RPMI8226 (cell line): ENCODE measurements at regions not wholly inside any gene's neighbourhood (a gene's known extent, or its start where the extent isn't known, plus 50 kb on each side); places are given as distances from the start of the nearest gene placed in this dataset.

ENCODE experiments used
- DNase-seq: peaks from one replicate; pipeline ENCODE4 v3.0.0-alpha.2; 2015

DNA sequence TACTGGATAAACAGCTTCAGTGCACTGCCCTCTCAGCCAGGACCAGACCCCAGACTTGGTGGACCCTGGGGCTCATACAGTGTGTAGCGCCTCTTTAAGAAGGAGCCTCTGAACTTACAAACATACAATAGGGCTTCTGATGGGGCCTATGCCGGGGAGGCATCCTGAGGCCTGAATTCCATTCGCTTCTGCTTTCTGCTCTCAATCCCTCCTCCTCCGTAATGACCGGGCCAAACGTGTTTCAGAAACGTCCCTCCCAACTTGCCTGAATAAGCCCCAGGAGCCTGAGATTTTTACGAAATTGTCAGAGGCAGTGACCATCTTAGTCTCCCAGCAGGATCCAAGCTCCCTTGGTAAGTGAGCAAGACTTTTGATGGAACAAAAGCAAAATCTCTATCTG, 128.1 kb upstream of the BOD1 start:
- peak; percentile 53 for DNase-seq

GRCh38 chr5:173745123-173745522, 128.7 kb upstream of the BOD1 start:
- DNase-seq, result peak; percentile 97

GRCh38 chr5:173745557-173745956, 129.1 kb upstream of the BOD1 start:
- DNase-seq, result no peak

- DNase-seq, result peak; percentile 87
These were observed 129.7 kb upstream of the BOD1 start for GRCh38 chr5:173746047-173746646.

GRCh38 chr5:173747876-173748275, 131.4 kb upstream of the BOD1 start:
- DNase-seq, result no peak

- peak; percentile 28 for DNase-seq
These were observed 134.3 kb upstream of the BOD1 start for GRCh38 chr5:173750538-173751265.

DNA sequence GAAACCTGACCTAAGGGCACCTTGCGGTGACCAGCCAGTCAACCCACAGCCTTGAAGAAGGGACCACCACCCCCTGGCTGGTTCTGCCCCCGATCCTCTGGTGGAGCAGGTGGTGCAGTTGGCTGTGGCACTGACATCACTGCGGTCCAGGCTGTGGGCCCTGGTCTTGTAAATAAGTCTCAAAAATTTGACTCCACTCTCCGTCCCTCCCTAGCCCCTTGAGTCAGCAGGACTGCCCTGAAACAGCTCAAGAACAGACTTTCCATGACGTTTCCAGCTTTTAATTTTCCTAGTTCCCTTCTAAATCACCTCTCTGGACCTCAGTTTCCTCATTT, 134.8 kb upstream of the BOD1 start:
- DNase-seq, result no peak

GRCh38 chr5:173752653-173753052, 135.5 kb upstream of the CPEB4 start:
- DNase-seq, result no peak

GRCh38 chr5:173753307-173754168, 134.6 kb upstream of the CPEB4 start:
- DNase-seq, result no peak

DNA sequence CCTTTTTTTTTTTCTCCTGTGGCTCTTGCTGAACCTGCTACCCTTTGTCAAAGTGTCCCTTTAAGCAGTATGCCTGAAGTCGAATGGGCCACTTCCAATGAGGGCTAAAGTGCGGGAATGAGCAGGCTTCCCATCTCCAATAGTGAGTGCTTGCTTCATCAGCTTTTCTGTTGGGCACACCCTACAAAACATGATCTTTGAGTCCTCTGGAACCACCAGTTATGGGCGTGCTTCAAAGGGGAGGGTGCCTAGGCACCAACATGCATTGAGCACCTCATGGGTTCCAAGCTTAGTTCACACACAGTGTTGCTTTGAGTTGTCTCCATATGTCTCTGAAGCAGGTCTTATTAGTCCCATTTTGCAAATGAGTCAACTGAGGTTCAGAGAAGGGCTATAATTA, 132.8 kb upstream of the CPEB4 start:
- no peak for DNase-seq

GRCh38 chr5:173757403-173758209, 130.5 kb upstream of the CPEB4 start:
- DNase-seq, result no peak

DNA sequence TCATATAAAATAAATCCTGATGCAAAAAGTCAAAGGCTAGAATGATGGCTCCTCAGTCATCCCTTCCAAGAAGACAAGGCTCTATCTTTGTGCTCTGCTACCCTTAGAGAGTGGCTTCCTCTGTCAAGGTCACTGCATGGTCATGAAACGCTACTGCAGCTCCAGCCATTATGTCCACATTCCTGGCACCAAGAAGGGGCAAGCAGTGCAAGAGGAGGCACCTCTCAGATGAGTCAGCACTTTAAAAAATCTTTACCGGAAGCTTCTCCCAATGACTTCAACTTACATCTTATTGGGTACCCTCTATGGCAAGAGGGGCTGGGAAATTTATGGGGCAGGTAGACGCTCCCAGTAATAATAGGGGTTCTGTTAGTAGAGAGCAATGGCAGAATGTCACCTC, 129.5 kb upstream of the CPEB4 start:
- no peak for DNase-seq

- DNase-seq, result no peak
These were observed 128.5 kb upstream of the CPEB4 start for GRCh38 chr5:173759691-173760090.

- no peak for DNase-seq
These were observed 127.5 kb upstream of the CPEB4 start for GRCh38 chr5:173760461-173761177.

GRCh38 chr5:173761178-173761513, 127.0 kb upstream of the CPEB4 start:
- no peak for DNase-seq

GRCh38 chr5:173762045-173762444, 126.1 kb upstream of the CPEB4 start:
- no peak for DNase-seq

- DNase-seq, result no peak
These were observed 125.2 kb upstream of the CPEB4 start for GRCh38 chr5:173762930-173763329.

DNA sequence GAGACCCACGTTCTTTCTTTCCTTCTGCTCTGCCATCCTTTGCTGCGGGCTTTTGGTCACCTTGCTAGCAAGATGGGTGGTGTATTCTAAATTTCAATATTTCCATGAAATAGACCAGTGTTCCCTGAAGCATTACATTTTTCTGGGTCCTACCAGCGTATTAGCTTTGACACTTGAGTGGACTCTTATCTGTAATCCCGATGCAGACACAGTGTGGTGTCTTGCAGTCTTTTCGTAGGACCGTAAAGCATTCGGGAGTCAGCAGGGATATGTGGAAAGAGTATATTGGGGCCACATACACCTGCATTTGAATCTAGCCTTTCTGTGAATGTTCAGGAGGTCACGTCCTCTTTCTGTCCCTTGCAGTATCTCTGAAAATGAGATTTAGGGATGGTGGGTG, 124.7 kb upstream of the CPEB4 start:
- no peak for DNase-seq

DNA sequence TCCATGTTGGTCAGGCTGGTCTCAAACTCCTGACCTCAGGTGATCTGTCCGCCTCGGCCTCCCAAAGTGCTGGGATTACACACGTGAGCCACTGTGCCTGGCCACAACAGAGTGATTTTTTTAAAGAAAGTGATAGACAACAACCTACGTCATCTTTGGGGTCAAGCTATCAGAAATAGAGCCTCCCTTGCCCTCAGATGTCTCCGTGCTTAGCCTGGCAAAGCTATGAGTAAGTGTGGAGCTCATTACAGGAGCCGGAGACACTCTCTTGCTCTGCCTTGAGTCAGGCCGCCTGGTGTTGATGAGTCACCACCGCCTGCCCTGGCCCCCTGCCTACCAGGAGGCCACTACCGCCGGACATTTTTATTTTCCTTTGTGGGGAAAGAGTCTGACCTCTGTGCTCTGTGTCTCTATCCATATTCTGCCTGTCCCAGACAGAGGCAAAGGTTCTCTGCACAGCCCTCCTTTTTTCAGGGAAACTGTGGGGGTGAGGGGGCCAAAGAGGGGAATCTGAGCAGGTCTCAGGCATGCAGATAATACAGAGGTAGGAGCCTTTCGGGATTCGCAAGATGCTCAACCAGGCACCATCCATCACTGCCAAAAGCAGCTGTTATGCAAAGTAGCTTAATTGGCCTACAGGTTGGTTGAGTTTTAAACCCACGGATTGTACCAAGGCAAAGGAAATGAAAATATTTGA, 123.7 kb upstream of the CPEB4 start:
- DNase-seq, result no peak

DNA sequence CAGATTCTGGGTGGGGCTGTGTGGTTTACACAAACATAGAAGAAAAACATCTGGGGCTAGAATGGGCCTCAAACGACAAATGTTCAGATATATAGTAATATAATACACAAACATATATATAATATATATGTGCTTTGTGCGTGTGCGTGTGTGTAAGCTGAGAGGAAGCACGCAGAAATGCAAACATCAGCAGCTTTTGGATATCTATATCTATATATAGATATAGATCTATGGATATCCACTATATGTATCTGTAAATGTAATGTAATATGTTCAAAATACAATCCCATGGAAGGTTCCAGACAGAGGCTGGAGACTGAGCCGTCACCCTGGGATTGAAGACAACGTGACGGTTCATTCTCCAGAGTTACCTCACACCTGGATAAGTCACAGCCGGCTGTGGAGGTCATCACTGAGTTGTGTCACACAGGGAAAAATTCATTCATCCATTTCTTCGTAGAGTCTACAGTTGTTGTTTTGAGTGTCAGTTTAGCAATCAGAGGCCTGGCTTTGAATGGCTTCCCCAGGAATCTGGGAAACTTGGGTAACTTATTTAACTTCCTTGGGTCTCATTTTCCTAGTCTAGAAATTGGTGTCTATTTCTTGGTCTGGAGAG, 123.0 kb upstream of the CPEB4 start:
- DNase-seq, result no peak

DNA sequence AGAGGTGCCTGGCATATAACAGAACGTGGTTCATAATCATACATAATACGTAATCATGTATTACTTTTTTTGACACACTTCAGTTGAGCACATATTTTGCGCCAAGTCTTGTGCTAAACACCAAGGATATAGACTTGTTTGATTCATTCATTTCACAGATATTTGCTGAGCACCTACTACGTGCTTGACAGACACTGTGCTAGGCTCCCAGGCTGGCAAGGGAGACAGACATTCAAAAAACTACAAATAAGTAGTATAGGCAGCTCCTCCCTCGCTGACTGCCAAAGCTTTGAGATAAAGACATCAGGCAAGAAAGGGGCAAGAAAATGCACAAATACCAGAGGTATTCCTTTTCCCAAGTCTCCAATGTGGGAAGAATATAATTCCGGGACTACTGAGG, 122.5 kb upstream of the CPEB4 start:
- DNase-seq, result no peak
